NCI-H2107 treated with DMSO at 0.1 percent for 48 hours (cell line): ENCODE measurements at regions not wholly inside any gene's neighbourhood (a gene's known extent, or its start where the extent isn't known, plus 50 kb on each side); places are given as distances from the start of the nearest gene placed in this dataset.
"Not testable (repeated sequence)": the region's sequence is repeated elsewhere in the genome, so short reads cannot be mapped to it uniquely, and the experiment has no call there.

Experiments
- DNase-seq: peaks from one replicate; lab custom pipeline; 2025; ENCODE audit not compliant: unreplicated experiment; lab: John Stamatoyannopoulos, UW

DNA sequence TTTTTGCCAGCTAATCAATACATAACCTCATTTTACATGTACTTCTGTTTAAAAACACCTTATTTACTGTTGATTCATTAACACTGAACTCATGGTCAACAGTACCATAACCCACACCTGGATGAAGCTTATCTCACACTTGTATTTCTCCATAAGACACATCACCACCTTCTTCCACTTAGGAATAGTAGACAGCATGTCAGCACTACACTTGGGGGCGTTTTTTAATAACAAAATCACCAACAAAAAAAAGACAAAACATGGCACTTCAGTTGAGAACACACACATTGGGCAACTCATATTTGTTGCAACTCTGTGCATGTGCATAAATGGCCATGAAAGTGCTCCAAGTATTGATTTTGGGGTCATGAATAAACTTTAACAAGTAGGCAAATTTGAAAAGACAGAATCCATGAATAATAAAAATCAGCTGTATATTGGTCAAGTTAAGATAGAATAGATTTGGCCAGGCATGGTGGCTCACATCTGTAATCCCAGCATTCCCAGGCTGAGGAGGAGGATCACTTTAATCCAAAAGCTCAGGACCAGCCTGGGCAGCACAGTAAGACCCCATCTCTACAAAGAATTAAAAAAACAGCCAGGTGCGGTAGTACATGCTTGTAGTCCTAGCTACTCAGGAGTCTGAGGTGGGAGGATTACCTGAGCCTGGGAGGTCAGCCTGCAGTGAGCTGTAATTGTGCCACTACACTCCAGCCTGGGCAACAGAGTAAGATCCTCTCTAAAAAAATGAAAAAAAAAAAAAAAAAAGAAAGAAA lies 84.4 kb upstream of the SRD5A2 start:
- no peak for DNase-seq

DNA sequence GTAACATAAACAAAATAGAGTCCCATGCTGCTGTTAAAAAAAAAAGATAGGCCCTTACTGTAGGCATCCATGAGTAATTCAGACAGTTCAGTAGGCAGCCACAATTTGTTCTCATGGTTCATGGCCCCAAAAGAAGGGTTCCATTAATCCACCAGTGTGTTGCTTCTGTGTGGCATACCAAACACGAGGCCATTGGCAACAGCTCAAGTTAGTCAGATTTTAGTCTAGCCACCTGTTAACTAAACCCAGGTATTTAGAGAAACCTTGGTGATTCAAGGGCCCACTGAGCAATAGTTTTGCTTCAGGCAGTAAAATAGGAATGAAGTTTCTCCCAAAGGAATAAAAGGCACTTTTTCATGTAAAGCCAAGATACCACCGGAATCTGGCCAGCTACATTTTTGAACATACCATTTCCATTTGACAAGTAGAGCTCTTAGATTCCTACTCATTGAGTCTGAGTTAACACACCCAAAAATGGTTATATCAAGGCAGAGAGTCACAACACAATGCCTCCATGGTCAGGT lies 80.1 kb upstream of the SRD5A2 start:
- no peak for DNase-seq

DNA sequence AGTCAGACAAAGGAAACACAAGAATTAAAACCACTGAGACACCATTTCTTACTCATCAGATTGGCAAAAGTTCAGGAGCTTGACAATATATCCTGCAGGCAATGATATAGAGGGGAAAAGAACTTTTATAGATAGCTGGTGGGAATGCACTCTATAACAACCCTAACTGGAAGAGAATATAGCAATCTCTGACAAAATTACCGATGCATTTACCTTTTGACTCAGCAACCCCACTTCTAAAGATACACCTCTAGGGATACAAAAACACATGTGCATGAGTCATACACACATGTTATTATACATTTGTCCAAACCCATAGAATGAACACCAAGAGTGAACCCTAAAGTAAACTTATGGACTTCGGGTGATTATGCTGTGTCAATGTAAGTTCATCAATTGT lies 79.4 kb upstream of the SRD5A2 start:
- DNase-seq = no peak

DNA sequence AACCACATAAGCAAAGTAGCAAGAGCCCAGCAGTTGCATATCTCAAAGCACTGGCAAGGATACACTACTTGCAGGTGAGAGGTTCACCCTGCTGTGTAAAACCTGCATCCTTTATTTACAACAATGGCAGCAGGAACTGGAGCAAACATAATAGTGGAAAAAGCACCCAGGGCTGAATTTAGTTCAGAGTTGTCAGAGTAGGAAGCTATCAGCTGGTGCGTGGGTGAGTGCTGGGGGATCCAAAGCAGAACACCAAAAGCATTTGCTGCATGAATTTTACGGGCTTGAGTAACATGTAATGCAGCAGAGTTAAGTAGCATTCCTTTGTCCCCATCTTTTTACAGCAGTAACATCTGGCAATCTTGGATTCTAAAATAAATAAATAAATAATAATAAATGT lies 73.5 kb upstream of the SRD5A2 start:
- no peak for DNase-seq

DNA sequence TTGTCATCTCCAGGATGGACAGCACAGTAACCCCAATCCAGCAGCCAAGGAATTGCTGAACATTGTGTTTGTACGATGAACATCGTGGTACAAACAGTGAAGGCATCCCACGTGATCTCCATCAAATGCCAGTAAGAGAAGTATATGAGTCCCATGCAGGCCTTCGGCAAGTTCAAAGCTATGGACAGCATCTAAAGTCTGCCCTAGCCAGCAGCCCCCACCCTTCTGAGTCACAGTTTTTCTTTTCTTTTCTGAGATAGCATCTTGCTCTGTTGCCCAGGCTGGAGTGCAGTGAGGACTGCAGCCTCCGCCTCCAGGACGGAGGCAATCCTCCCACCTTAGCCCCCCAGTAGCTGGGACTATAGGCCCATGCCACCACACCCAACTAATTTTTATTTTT lies 71.0 kb upstream of the SRD5A2 start:
- no peak for DNase-seq

DNA sequence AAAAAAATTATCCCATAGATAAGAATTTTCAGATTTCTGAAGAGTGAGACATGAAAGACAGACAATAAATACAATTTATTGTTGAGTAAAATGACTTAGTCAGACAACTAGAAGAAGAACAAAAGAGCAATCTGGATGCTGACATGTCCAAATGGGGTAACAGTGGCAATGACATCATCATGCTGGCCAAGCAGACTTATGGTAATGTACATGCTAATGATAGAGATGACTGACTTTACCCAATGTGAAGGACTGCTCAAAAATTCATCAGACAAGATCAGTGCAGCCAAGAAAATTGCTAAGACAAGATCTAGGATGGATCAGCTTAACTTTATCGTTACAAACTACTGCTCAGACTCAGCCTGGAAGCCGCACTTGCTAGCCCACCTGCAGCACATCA lies 70.5 kb upstream of the SRD5A2 start:
- no peak for DNase-seq

DNA sequence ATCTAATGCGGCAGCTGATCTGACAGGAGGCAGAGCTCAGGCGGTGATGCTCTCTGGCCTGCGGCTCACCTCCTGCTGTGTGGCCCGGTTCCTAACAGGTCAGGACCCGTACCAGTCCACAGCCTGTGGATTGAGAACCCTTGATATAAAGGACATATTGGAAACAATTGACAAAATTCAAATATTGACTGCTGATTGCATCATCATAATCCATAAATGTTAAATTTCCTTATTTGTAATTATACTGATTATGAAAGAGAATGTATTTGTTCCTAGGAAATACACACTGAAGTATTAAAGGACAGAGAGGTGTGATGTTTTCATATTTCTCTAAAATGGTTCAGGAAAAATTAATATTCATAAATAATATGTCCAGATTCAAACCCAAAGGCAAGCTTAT lies 63.8 kb upstream of the SRD5A2 start:
- DNase-seq = no peak

DNA sequence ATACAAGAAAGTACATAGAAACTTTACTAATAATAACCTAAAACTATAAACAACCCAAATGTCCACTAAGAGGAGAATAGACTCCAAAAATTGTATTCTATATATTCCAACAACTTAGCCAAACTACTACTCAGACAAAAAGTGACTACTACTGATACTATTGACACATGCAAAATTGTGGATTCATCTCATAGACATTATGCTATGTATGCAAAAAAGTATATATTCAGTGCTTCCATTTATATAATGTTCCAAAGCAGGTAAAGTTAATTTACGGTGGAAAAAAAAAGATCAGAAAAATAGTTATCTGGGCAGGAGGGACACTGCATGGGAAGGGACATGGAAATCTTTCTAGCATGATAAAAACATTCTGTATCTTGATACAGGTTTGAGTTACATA lies 62.0 kb upstream of the SRD5A2 start:
- no peak for DNase-seq

DNA sequence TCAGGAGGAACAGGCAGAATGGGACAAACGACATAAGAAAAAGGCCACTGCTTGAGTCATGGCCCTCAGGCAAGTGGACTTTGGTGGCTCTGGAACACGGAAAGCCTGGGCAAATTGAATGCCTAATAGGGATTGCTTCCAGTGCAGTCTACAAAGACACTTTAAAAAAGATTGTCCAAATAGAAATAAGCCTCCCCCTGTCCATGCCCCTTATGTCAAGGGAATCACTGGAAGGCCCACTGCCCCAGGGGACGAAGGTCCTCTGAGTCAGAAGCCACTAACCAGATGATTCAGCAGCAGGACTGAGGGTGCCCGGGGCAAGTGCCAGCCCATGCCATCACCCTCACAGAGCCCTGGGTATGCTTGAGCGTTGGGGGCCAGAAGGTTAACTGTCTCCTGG lies 51.5 kb upstream of the SRD5A2 start:
- DNase-seq = not testable (repeated sequence)
